H9 (cell line): ENCODE measurements at regions not wholly inside any gene's neighbourhood (a gene's known extent, or its start where the extent isn't known, plus 50 kb on each side); places are given as distances from the start of the nearest gene placed in this dataset. TPM values are rescaled to one million over a fixed set of nuclear protein-coding genes. Genes with fewer than 3 reads are reported as not detected.

Source experiments
- microRNA-seq: library from miRNA; unstranded; fragments of <30 nt; microRNA quantifications from one replicate; pipeline ENCODE4, GENCODE V29; 2020; ENCODE audit warnings: borderline microRNAs expressed

Small RNAs in the stretch of these regions (microRNA-seq; reads per million reads assigned to microRNA genes)
- gene MIR3672, result not detected
